Pancreas (tissue), 10 donors: ENCODE measurements at regions not wholly inside any gene's neighbourhood (a gene's known extent, or its start where the extent isn't known, plus 50 kb on each side); places are given as distances from the start of the nearest gene placed in this dataset.

Experiments used
- ATAC-seq, 4 donors: fragments of 200-7000 bp; cut with Tn5 transposase; one replicate each; pipeline versions ENCODE4 v1.8.0 to v1.9.1; 2020; ENCODE audit warnings: mild to moderate bottlenecking in 4 of 4, moderate library complexity in 4 of 4
- DNase-seq, 6 donors: peaks; one replicate each; pipeline ENCODE4 v3.0.0-alpha.2; 2020
- FAIRE-seq: peaks from 2 replicates; lab custom pipeline; 2012; peaks lifted over from hg19 to GRCh38; lab: Jason Lieb, UNC
- H3K27ac ChIP-seq, 4 donors: fragments of 200-600 bp; sonication (generic); 1 replicate in 3 of 4; 2 replicates in 1 of 4; pipeline versions ENCODE4 v1.5.0 to v1.8.0; 2020
- H3K27me3 ChIP-seq, 4 donors: fragments of 200-600 bp; one replicate each; pipeline ENCODE4 v1.8.0; 2021
- H3K36me3 ChIP-seq, 3 donors: fragments of 200-600 bp; sonication (generic) in 1 of 3; one replicate each; pipeline versions ENCODE4 v1.5.0 to v1.8.0; 2020 to 2021
- H3K4me1 ChIP-seq, 3 donors: fragments of 200-600 bp; one replicate each; pipeline ENCODE4 v1.8.0; 2021
- H3K4me3 ChIP-seq, 4 donors: fragments of 200-600 bp; sonication (generic) in 2 of 4; one replicate each; pipeline versions ENCODE4 v1.5.0 to v1.8.0; 2020 to 2021
- H3K9me3 ChIP-seq, 4 donors: fragments of 200-600 bp; one replicate each; pipeline ENCODE4 v1.8.0; 2021
- CTCF ChIP-seq, 4 donors: fragments of 200-600 bp; sonication (generic) in 3 of 4; IDR thresholded peaks; one replicate each; pipeline versions ENCODE4 v1.5.0 to v1.8.0; 2021; ENCODE audit warnings: antibody characterized with exemption in 4 of 4
- WGBS, 2 donors: extraction: QIAGEN DNeasy Blood & Tissue Kit; methylation state at CpG; one replicate each; pipeline ENCODE4 v1.1.7; 2013; 5-methylcytosine and 5-hydroxymethylcytosine counted together
- intact Hi-C, 3 donors: fragments of 100-400 bp; cut with DNase I; formaldehyde crosslinking; loops; one replicate each; pipeline versions ENCODE4 v1.11.1 to v1.14.2; 2022
- donor health status: healthy with polysubstance abuse.
- donor health status: DM: no; HTN: no; CAD: no; lungs with moderate emphysema.
- donor health status: DM: no; HTN: no; CAD: no.
- donor health status: control.
- donor health status: control.
- donor health status: Bipolar disorder and iron deficiency.
- donor health status: DM: yes; HTN: yes; CAD: no.
- donor health status: DM: no; HTN: no; CAD: no.
- donor health status: DM: no; HTN: no; CAD: no.
- donor health status: DM: yes; HTN: yes; CAD: no.

GRCh38 chr3:27544372-27544865 is 60.2 kb upstream of the SLC4A7 start:
- WGBS, 2 donors, result 82 to 83% methylated on average over 3 of the region's 3 CpGs
- no peaks in the 10 kb centered on the region for H3K27me3 ChIP-seq
- DNase-seq (no peak), FAIRE-seq (no peak), ATAC-seq (peak in 2 of 4 donors; percentile 46 to 48)
- H3K4me3 ChIP-seq, result no peak overlapping the region
- intact Hi-C loops, result no loop called here
- H3K27ac ChIP-seq, result no peak overlapping the region
- no peaks in the 10 kb centered on the region for H3K36me3 ChIP-seq
- H3K4me1 ChIP-seq, result no peaks in the 10 kb centered on the region
- no peak for TF ChIP-seq CTCF (IDR thresholded peaks at IDR 0.05)
- no peaks in the 10 kb centered on the region for H3K9me3 ChIP-seq

- no peak for DNase-seq
- no peak for TF ChIP-seq CTCF (IDR thresholded peaks at IDR 0.05)
- no peaks in the 10 kb centered on the region for H3K36me3 ChIP-seq
- ATAC-seq, result peak in 2 of 4 donors; percentile 20 to 43
- H3K4me1 ChIP-seq, result no peaks in the 10 kb centered on the region
- no peaks in the 10 kb centered on the region for H3K9me3 ChIP-seq
- FAIRE-seq, result no peak
- H3K27ac ChIP-seq, result no peak overlapping the region
- no peak overlapping the region for H3K4me3 ChIP-seq
- H3K27me3 ChIP-seq, result no peaks in the 10 kb centered on the region
- intact Hi-C loops, result no loop called here
- 69 to 79% methylated on average over 5 of the region's 5 CpGs for WGBS, 2 donors
Observed at GRCh38 chr3:27542476-27542875, 58.3 kb upstream of the SLC4A7 start.

- Histone ChIP-seq H3K27me3 (no peaks in the 10 kb centered on the region), H3K27ac (no peak overlapping the region), H3K9me3 (no peaks in the 10 kb centered on the region), H3K4me3 (no peak overlapping the region), H3K4me1 (no peaks in the 10 kb centered on the region), H3K36me3 (no peaks in the 10 kb centered on the region)
- no peak for DNase-seq
- no peak for ATAC-seq
- intact Hi-C loops, result no loop called here
- no peak for FAIRE-seq
- WGBS, 2 donors, result 85 to 91% methylated on average over 7 of the region's 7 CpGs
- no peak for TF ChIP-seq CTCF (IDR thresholded peaks at IDR 0.05)
Observed at GRCh38 chr3:27540231-27540630, 56.0 kb upstream of the SLC4A7 start.

- intact Hi-C loops, result no loop called here
- Histone ChIP-seq H3K27me3 (no peaks in the 10 kb centered on the region), H3K4me1 (peaks cover 0 to 3% (median 0%) of the 10 kb centered on the region in 3 donors), H3K4me3 (no peak overlapping the region), H3K9me3 (no peaks in the 10 kb centered on the region), H3K36me3 (no peaks in the 10 kb centered on the region), H3K27ac (no peak overlapping the region)
- ATAC-seq (no peak), FAIRE-seq (no peak), DNase-seq (no peak)
- WGBS, 2 donors, result 74 to 85% methylated on average over 1 of the region's 1 CpG
- TF ChIP-seq CTCF (IDR thresholded peaks at IDR 0.05), result no peak
Observed at GRCh38 chr3:27536491-27536890, 52.3 kb upstream of the SLC4A7 start.

- Histone ChIP-seq H3K4me1 (peaks cover 0 to 3% (median 0%) of the 10 kb centered on the region in 3 donors), H3K27me3 (no peaks in the 10 kb centered on the region), H3K9me3 (no peaks in the 10 kb centered on the region), H3K27ac (no peak overlapping the region), H3K4me3 (no peak overlapping the region), H3K36me3 (no peaks in the 10 kb centered on the region)
- DNase-seq (no peak), FAIRE-seq (no peak), ATAC-seq (no peak)
- TF ChIP-seq CTCF (IDR thresholded peaks at IDR 0.05), result no peak
- intact Hi-C loops, result no loop called here
- WGBS, 2 donors, result 67 to 72% methylated on average over 2 of the region's 2 CpGs
Observed at GRCh38 chr3:27535809-27536392, 51.7 kb upstream of the SLC4A7 start.
